HEK293 (cell line): ENCODE measurements at regions not wholly inside any gene's neighbourhood (a gene's known extent, or its start where the extent isn't known, plus 50 kb on each side); places are given as distances from the start of the nearest gene placed in this dataset.

Experiments
- CTCF ChIA-PET: fragments of 350-600 bp; formaldehyde crosslinking; extraction: SDS; loops from one replicate; lab custom pipeline; 2021; ENCODE audit warnings: antibody characterized with exemption; lab: Yijun Ruan, JAX
- POLR2A ChIA-PET: fragments of 300-600 bp; formaldehyde crosslinking; extraction: SDS; loops from one replicate; lab custom pipeline; 2020; ENCODE audit warnings: antibody characterized with exemption, inconsistent platforms; lab: Yijun Ruan, JAX
- H3K27ac ChIP-seq: fragments of 200-500 bp; sonication (Bioruptor generic); 2 replicates; pipeline ENCODE4 v1.5.1; 2014; ENCODE audit warnings: low read depth, low read length, control low read depth, inconsistent platforms; ENCODE audit errors: extremely low read depth
- H3K36me3 ChIP-seq, 2 experiments: fragments of 200-500 bp in 1 of 2; sonication (Bioruptor generic) in 1 of 2; 1 replicate in 1 of 2; 2 replicates in 1 of 2; pipeline ENCODE4 v1.5.1; 2014 to 2017; ENCODE audit warnings: inconsistent platforms in 2 of 2, low read length in 2 of 2; ENCODE audit not compliant: control insufficient read depth in 2 of 2, insufficient read depth in 1 of 2
- H3K4me1 ChIP-seq: fragments of 200-500 bp; sonication (Bioruptor generic); 2 replicates; pipeline ENCODE4 v1.5.1; 2014; ENCODE audit warnings: mild to moderate bottlenecking, low read length, inconsistent platforms; ENCODE audit not compliant: control insufficient read depth, insufficient read depth
- H3K4me3 ChIP-seq: 2 replicates; pipeline ENCODE4 v1.5.1; 2011; ENCODE audit warnings: low read depth, mild to moderate bottlenecking, control low read depth, low read length, moderate library complexity
- H3K9me3 ChIP-seq: fragments of 200-500 bp; sonication (Bioruptor generic); 2 replicates; pipeline ENCODE4 v1.5.1; 2014; ENCODE audit warnings: low read depth, low read length, inconsistent platforms; ENCODE audit not compliant: control insufficient read depth, insufficient read depth
- ATF2 ChIP-seq: fragments of 450-650 bp; formaldehyde crosslinking; IDR thresholded peaks from 2 replicates; pipeline ENCODE4 v1.5.1; 2016; ENCODE audit warnings: missing biosample characterization, missing genetic modification characterization, low read depth
- KLF1 ChIP-seq: fragments of 450-650 bp; formaldehyde crosslinking; IDR thresholded peaks from 2 replicates; pipeline ENCODE4 v1.5.1; 2016; ENCODE audit warnings: missing biosample characterization, missing genetic modification characterization
- KLF8 ChIP-seq: fragments of 450-650 bp; formaldehyde crosslinking; IDR thresholded peaks from 2 replicates; pipeline ENCODE4 v1.5.1; 2016; ENCODE audit warnings: missing biosample characterization, missing genetic modification characterization
- OSR2 ChIP-seq: fragments of 450-650 bp; formaldehyde crosslinking; IDR thresholded peaks from 2 replicates; pipeline ENCODE4 v1.5.1; 2016; ENCODE audit warnings: missing biosample characterization, missing genetic modification characterization
- PRDM1 ChIP-seq: fragments of 450-650 bp; formaldehyde crosslinking; IDR thresholded peaks from 2 replicates; pipeline ENCODE4; 2016; ENCODE audit warnings: missing biosample characterization, missing genetic modification characterization
- ZBTB10 ChIP-seq: fragments of 450-650 bp; formaldehyde crosslinking; IDR thresholded peaks from 2 replicates; pipeline ENCODE4 v1.5.1; 2016; ENCODE audit warnings: missing biosample characterization, missing genetic modification characterization
- ZBTB26 ChIP-seq: fragments of 450-650 bp; formaldehyde crosslinking; optimal IDR thresholded peaks from 2 replicates; pipeline ENCODE3; 2016; ENCODE audit warnings: missing biosample characterization, mild to moderate bottlenecking, missing genetic modification characterization
- ZNF138 ChIP-seq: fragments of 450-650 bp; formaldehyde crosslinking; IDR thresholded peaks from 2 replicates; pipeline ENCODE4 v1.5.1; 2016; ENCODE audit warnings: missing biosample characterization, missing genetic modification characterization, borderline replicate concordance
- ZNF155 ChIP-seq: fragments of 450-650 bp; formaldehyde crosslinking; IDR thresholded peaks from 2 replicates; pipeline ENCODE4 v1.5.1; 2016; ENCODE audit warnings: missing biosample characterization, missing genetic modification characterization
- ZNF211 ChIP-seq: fragments of 450-650 bp; formaldehyde crosslinking; IDR thresholded peaks from 2 replicates; pipeline ENCODE4 v1.5.1; 2016; ENCODE audit warnings: low read depth, missing biosample characterization, missing genetic modification characterization
- ZNF221 ChIP-seq: fragments of 450-650 bp; formaldehyde crosslinking; IDR thresholded peaks from 2 replicates; pipeline ENCODE4 v1.5.1; 2017; ENCODE audit warnings: missing biosample characterization, missing genetic modification characterization, borderline replicate concordance
- ZNF24 ChIP-seq: fragments of 450-650 bp; formaldehyde crosslinking; IDR thresholded peaks from 2 replicates; pipeline ENCODE4 v1.5.1; 2016; ENCODE audit warnings: missing biosample characterization, missing genetic modification characterization
- ZNF248 ChIP-seq: fragments of 450-650 bp; formaldehyde crosslinking; IDR thresholded peaks from 2 replicates; pipeline ENCODE4 v1.5.1; 2017; ENCODE audit warnings: missing biosample characterization, missing genetic modification characterization
- ZNF302 ChIP-seq: fragments of 450-650 bp; formaldehyde crosslinking; IDR thresholded peaks from 2 replicates; pipeline ENCODE4 v1.5.1; 2016; ENCODE audit warnings: missing biosample characterization, missing genetic modification characterization, low read depth
- ZNF335 ChIP-seq: fragments of 450-650 bp; formaldehyde crosslinking; conservative IDR thresholded peaks from 2 replicates; pipeline ENCODE4 v1.5.1; 2016; ENCODE audit warnings: missing biosample characterization, missing genetic modification characterization
- ZNF37A ChIP-seq: fragments of 450-650 bp; IDR thresholded peaks from 2 replicates; pipeline ENCODE4 v1.5.1; 2018; ENCODE audit warnings: missing biosample characterization, missing genetic modification characterization
- ZNF394 ChIP-seq: fragments of 450-650 bp; formaldehyde crosslinking; IDR thresholded peaks from 2 replicates; pipeline ENCODE4 v1.5.1; 2016; ENCODE audit warnings: missing biosample characterization, missing genetic modification characterization, mild to moderate bottlenecking, moderate library complexity, borderline replicate concordance
- ZNF404 ChIP-seq: fragments of 450-650 bp; formaldehyde crosslinking; IDR thresholded peaks from 2 replicates; pipeline ENCODE4 v1.5.1; 2017; ENCODE audit warnings: missing biosample characterization, missing genetic modification characterization
- ZNF473 ChIP-seq: fragments of 450-650 bp; formaldehyde crosslinking; IDR thresholded peaks from 2 replicates; pipeline ENCODE4 v1.5.1; 2017; ENCODE audit warnings: missing biosample characterization, missing genetic modification characterization
- ZNF488 ChIP-seq: fragments of 450-650 bp; formaldehyde crosslinking; IDR thresholded peaks from 2 replicates; pipeline ENCODE4 v1.5.1; 2016; ENCODE audit warnings: missing biosample characterization, missing genetic modification characterization
- ZNF501 ChIP-seq: fragments of 450-650 bp; formaldehyde crosslinking; IDR thresholded peaks from 2 replicates; pipeline ENCODE4 v1.5.1; 2016; ENCODE audit warnings: missing biosample characterization, missing genetic modification characterization
- ZNF521 ChIP-seq: fragments of 450-650 bp; formaldehyde crosslinking; IDR thresholded peaks from 2 replicates; pipeline ENCODE4 v1.5.1; 2017; ENCODE audit warnings: missing biosample characterization, mild to moderate bottlenecking, missing genetic modification characterization
- ZNF558 ChIP-seq: fragments of 450-650 bp; formaldehyde crosslinking; IDR thresholded peaks from 2 replicates; pipeline ENCODE4 v1.5.1; 2016; ENCODE audit warnings: missing biosample characterization, missing genetic modification characterization
- ZNF600 ChIP-seq: fragments of 450-650 bp; formaldehyde crosslinking; IDR thresholded peaks from 2 replicates; pipeline ENCODE4 v1.5.1; 2016; ENCODE audit warnings: missing biosample characterization, missing genetic modification characterization
- ZNF621 ChIP-seq: fragments of 450-650 bp; formaldehyde crosslinking; IDR thresholded peaks from 2 replicates; pipeline ENCODE4 v1.5.1; 2017; ENCODE audit warnings: missing biosample characterization, missing genetic modification characterization
- ZNF654 ChIP-seq: fragments of 450-650 bp; formaldehyde crosslinking; IDR thresholded peaks from 2 replicates; pipeline ENCODE4 v1.5.1; 2016; ENCODE audit warnings: low read depth, missing biosample characterization, missing genetic modification characterization
- ZNF701 ChIP-seq: fragments of 450-650 bp; formaldehyde crosslinking; IDR thresholded peaks from 2 replicates; pipeline ENCODE4 v1.5.1; 2016; ENCODE audit warnings: missing biosample characterization, missing genetic modification characterization
- ZNF768 ChIP-seq: fragments of 450-650 bp; formaldehyde crosslinking; IDR thresholded peaks from 2 replicates; pipeline ENCODE4 v1.5.1; 2018; ENCODE audit warnings: missing biosample characterization, mild to moderate bottlenecking, missing genetic modification characterization
- ZNF776 ChIP-seq: fragments of 450-650 bp; formaldehyde crosslinking; IDR thresholded peaks from 2 replicates; pipeline ENCODE4 v1.5.0; 2017; ENCODE audit warnings: missing biosample characterization, missing genetic modification characterization, borderline replicate concordance
- ZSCAN30 ChIP-seq: fragments of 450-650 bp; IDR thresholded peaks from 2 replicates; pipeline ENCODE4 v1.5.1; 2018; ENCODE audit warnings: missing biosample characterization, mild to moderate bottlenecking, missing genetic modification characterization, moderate library complexity
- ZSCAN4 ChIP-seq: fragments of 450-650 bp; formaldehyde crosslinking; IDR thresholded peaks from 2 replicates; pipeline ENCODE4 v1.5.1; 2017; ENCODE audit warnings: missing biosample characterization, missing genetic modification characterization

- Histone ChIP-seq H3K4me1 (no peaks in the 10 kb centered on the region), H3K4me3 (no peak overlapping the region), H3K36me3 (no peaks in the 10 kb centered on the region), H3K9me3 (no peaks in the 10 kb centered on the region), H3K27ac (no peak overlapping the region)
- TF ChIP-seq ZBTB10 (tag by site-specific recombination) (no peak), ZNF24 (tag by site-specific recombination) (no peak), ZNF501 (tag by site-specific recombination) (no peak), ZNF248 (tag by site-specific recombination) (no peak), ZNF37A (tag by site-specific recombination) (no peak), KLF8 (tag by site-specific recombination) (no peak), ZNF473 (tag by site-specific recombination) (no peak), OSR2 (tag by site-specific recombination) (no peak), ATF2 (no peak), ZNF521 (no peak), ZNF404 (tag by site-specific recombination) (no peak), ZSCAN4 (tag by site-specific recombination) (no peak), ZNF335 (tag by site-specific recombination) (no peak), ZBTB26 (tag by site-specific recombination) (no peak), ZNF394 (tag by site-specific recombination) (no peak)
- ChIA-PET POLR2A (no interaction called here), CTCF (interaction anchor here (0.5 to 0.8 kb wide), 2 partner anchors 47 to 326 kb away, joined by 3 to 4 read pairs; no protein-coding TSS in a partner anchor)
These were observed 101.4 kb upstream of the FSTL4 start for GRCh38 chr5:133713751-133714150.

GRCh38 chr5:133713209-133713608 lies 100.9 kb upstream of the FSTL4 start:
- H3K36me3 ChIP-seq = no peaks in the 10 kb centered on the region
- H3K4me1 ChIP-seq = no peaks in the 10 kb centered on the region
- no peak overlapping the region for H3K27ac ChIP-seq
- H3K4me3 ChIP-seq = no peak overlapping the region
- ChIA-PET CTCF (interaction anchor here (0.5 kb wide), 1 partner anchor 48 kb away, joined by 4 read pairs; no protein-coding TSS in a partner anchor), POLR2A (no interaction called here)
- H3K9me3 ChIP-seq = no peaks in the 10 kb centered on the region
- TF ChIP-seq ZSCAN30 (no peak), ZNF221 (tag by site-specific recombination) (no peak), KLF1 (tag by site-specific recombination) (no peak), ZNF394 (tag by site-specific recombination) (no peak), ZNF138 (tag by site-specific recombination) (no peak), ZNF558 (tag by site-specific recombination) (no peak), ZNF654 (tag by site-specific recombination) (no peak), ZNF768 (tag by site-specific recombination) (no peak), PRDM1 (tag by site-specific recombination) (no peak), ZNF488 (tag by site-specific recombination) (no peak), ZNF701 (no peak), ZNF302 (tag by site-specific recombination) (no peak), ZNF621 (tag by site-specific recombination) (no peak), ZNF776 (no peak), ZNF155 (tag by site-specific recombination) (no peak), ZNF211 (tag by site-specific recombination) (no peak), ZNF600 (tag by site-specific recombination) (no peak)
